HG03558 (cell line): ENCODE measurements at regions not wholly inside any gene's neighbourhood (a gene's known extent, or its start where the extent isn't known, plus 50 kb on each side); places are given as distances from the start of the nearest gene placed in this dataset.

Experiments used
- ATAC-seq: cut with Tn5 transposase; IDR thresholded peaks from one replicate; pipeline ENCODE4 v1.9.1; 2021; ENCODE audit warnings: moderate number of reproducible peaks; ENCODE audit not compliant: unreplicated experiment; ENCODE audit errors: extremely low read depth

GRCh38 chr19:30082168-30082567, 140.1 kb downstream of the URI1 start:
- ATAC-seq = no peak

DNA sequence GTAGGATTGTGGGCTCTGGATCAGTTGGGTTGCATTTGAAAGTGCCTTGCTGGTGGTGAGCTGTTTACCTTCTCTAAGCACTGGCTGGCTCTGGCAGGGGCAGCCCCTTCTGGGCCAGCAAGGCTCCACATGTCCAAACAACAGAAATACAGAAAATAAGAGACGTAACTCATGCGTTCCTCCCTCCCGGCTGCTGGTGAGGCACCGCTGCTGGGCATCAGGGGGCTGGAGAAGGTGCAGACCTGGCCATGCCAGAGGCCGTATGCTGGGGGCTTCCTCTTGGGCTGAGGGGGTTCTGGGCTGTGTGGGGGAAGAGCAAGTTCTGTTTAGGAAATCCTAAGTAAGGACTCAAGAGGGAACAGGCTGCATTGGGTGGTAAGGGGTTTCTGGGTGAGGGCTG, 140.6 kb downstream of the URI1 start:
- no peak for ATAC-seq

GRCh38 chr19:30083125-30083681, 141.2 kb downstream of the URI1 start:
- ATAC-seq = no peak

DNA sequence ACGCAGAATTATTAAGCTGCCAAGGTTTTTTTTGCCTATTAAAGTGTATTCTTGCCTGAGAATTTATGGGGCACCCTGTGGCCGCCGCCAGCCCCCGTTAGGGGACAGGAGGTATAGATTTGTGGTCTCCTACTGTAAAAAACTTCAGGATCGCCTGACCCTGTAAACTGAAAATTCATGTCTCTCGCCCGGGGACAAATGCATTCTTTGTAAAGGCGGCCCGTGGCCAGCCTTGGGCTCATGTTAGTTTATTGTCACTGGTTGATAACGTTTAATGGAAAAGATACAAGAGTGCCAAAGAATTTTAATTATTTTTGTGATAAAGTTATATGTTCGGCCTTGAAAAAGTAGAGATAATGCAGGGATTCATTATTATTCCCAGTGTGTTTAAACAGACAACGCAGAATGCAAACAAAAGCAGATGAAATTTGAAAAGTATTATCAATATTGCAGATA, 141.7 kb downstream of the URI1 start:
- ATAC-seq = no peak

GRCh38 chr19:30084390-30084819, 142.4 kb downstream of the URI1 start:
- ATAC-seq = no peak

- no peak for ATAC-seq
Measured at GRCh38 chr19:30085394-30085793, 143.4 kb downstream of the URI1 start.

GRCh38 chr19:30086220-30086619, 144.2 kb downstream of the URI1 start:
- no peak for ATAC-seq

DNA sequence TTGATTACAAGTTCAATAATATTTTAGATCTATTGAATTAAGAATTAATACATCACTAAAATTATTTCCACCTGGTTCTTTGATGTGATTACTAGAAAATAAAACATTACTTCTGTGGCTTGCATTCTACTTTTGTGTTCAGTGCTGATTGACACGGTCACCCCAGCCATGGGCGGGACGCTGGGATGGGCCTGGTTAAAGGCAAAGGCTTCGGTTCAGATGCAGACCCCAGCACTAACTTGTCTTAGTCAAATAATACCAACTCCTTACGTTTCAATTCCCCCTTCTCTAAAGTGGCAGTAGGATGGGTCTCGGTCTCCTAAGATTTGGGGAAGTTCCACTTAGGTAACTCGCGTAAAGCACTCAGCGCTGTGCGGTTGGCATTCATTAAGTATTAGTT, 144.9 kb downstream of the URI1 start:
- no peak for ATAC-seq

GRCh38 chr19:30087381-30088138, 145.5 kb downstream of the URI1 start:
- ATAC-seq = no peak

DNA sequence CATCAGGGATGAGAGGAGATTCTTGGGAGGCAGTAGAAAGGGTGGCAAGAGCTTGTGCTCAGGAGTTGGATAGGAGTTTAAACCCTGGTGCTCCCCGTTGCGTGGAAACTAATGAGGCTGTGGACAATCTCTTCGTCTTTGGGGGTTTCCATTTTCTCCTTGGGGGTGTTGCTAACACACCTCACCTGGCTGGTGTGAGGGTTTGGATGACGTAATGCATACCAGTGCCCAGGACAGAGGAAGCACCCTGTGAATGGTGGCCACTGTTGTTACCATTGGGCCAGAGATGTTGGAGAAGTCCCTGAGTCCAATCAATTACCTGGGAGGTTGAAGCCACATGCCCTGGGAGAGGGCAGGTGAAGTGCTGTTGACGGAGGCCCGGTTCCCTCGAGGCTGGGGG, 146.5 kb downstream of the URI1 start:
- ATAC-seq = no peak

DNA sequence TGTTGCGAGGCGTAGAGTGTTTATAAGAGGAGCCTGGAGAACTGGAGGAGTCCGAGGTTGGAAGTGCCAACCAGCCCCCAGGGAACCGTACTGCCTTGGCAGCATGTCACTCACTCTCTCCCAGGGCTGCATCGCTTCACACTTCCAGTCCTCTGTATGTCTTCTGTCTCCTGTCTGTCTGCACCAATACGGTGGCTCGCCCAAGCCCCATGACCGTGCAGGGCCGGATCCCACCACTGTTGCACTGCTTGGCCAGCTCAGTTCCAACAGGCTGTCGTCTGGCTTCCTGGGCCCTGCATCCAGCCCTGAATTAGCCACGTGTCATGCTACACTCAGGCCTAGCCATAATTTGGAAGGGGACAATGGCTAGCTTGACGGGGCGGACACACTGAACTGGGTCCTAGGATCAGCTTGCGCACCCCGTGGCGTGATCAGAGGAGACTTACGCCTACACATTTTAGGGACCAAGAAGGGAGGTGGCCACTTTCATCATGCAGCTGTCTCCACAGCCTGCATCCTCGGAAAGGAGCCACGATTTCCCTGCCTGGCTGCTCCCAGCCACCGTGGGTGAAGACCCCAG, 147.1 kb downstream of the URI1 start:
- no peak for ATAC-seq

GRCh38 chr19:30090476-30090875, 148.4 kb downstream of the URI1 start:
- no peak for ATAC-seq

- no peak for ATAC-seq
Measured at GRCh38 chr19:30090963-30091362, 148.9 kb downstream of the URI1 start.

GRCh38 chr19:30091456-30091855, 149.4 kb downstream of the URI1 start:
- no peak for ATAC-seq

GRCh38 chr19:30091856-30092255, 149.8 kb downstream of the URI1 start:
- ATAC-seq = no peak

DNA sequence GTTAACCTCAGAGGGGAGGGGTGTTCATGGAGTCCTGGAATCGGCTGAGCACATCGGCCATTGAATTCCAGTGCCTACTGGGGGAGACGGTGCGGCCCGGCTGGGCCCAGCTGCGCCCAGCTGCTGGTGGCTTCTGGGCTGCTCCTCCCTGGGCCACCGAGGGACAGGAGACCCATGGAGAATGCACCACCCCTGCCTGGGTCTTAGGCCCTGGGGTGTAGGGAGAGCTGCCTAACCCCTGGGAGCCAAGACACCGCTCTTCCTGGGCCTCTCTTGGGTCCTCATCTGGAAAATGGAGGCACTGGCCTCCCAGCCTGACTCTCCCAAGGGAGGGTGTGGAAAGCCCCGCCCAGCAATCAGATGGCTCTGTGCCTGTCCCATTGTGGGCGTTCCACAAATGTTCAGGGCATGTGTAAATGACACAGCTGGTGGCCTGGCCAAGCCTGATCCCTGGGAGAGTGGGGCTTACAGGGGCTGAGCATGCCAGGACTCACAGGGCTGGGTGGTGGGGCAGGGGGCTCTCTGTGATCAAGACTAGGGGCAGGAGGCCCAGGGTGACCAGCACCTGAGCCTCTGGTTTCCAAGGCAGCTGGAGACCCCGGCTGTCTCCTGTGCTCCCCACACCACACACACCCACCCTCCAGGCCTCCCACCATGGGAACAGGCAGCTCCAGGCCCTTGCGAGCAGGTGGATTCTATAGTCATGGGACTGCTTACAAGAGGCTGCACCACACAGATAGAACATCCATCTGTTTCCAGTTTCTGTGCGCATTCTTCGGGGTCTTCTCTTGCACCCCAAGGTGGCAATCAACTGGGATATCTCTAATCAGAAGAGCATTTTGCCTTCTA, 150.9 kb downstream of the URI1 start:
- no peak for ATAC-seq

- no peak for ATAC-seq
Measured at GRCh38 chr19:30093966-30094755, 152.1 kb downstream of the URI1 start.

DNA sequence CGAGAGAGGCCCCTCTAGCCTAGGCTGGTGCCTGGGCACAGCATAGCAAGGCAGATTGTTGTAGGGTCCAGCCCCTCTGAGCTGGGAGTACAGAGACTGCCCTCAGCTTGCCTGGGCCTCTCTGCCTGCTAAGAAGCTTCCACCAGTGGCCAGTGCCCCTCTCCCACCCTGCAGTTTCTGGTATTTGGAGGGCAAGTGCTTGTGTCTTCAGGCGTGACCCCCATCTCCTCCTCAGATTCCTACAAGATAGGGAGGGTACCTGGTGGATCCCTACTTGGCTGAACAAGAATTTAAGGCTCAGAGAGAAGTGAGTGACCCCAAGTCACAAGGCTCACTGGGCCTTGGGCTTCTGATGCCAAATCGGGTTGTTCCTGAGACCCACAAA, 152.7 kb downstream of the URI1 start:
- ATAC-seq = no peak

DNA sequence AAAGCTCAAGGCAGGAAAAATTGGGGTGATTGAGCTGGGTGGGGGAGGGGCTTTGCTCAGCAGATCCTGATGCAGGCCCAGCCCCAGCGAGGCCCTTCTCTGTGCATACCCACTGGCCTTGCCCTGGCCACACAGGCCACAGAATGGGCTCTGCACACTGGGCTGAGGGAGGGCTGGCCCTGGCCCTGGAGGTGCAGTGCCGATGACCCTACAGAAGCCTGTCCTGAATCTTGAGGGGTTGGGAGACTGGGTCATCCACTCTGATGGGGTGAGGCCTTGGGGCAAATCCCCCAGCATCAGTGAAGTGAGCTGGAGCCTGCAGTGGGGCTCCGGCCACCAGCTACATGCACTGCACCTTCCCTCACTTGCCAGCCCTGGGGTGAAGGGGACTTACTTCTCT, 153.1 kb downstream of the URI1 start:
- ATAC-seq = no peak
